ENCODE measurements at regions not wholly inside any gene's neighbourhood (a gene's known extent, or its start where the extent isn't known, plus 50 kb on each side); places are given as distances from the start of the nearest gene placed in this dataset.

GRCh38 chr3:30384546-30385072 lies 221.8 kb upstream of the TGFBR2 start:
- TF ChIP-seq CSRNP3 (CRISPR knock-in tag; IDR thresholded peaks at IDR 0.05) (no peak), ZNF70 (CRISPR knock-in tag; IDR thresholded peaks at IDR 0.05) (no peak), RARB (CRISPR knock-in tag; IDR thresholded peaks at IDR 0.05) (no peak), GLIS3 (CRISPR knock-in tag; IDR thresholded peaks at IDR 0.05) (no peak), TOX (CRISPR knock-in tag; IDR thresholded peaks at IDR 0.05; ENCODE audit: borderline replicate concordance) (no peak), ESRRG (CRISPR knock-in tag; IDR thresholded peaks at IDR 0.05) (no peak), ZNF8 (CRISPR knock-in tag; IDR thresholded peaks at IDR 0.05) (no peak)
- no peak for ATAC-seq

- ATAC-seq, result no peak
- TF ChIP-seq TCF4 (CRISPR knock-in tag; IDR thresholded peaks at IDR 0.05; ENCODE audit: borderline replicate concordance) (no peak), CSDC2 (CRISPR knock-in tag; IDR thresholded peaks at IDR 0.05) (no peak), GLIS3 (CRISPR knock-in tag; IDR thresholded peaks at IDR 0.05) (no peak), ZNF565 (CRISPR knock-in tag; conservative IDR thresholded peaks at IDR 0.05; ENCODE audit: low read depth) (no peak), ZNF8 (CRISPR knock-in tag; IDR thresholded peaks at IDR 0.05) (no peak), POU6F1 (CRISPR knock-in tag; IDR thresholded peaks at IDR 0.05; ENCODE audit: borderline replicate concordance, low read depth) (no peak), RARB (CRISPR knock-in tag; IDR thresholded peaks at IDR 0.05) (no peak), ISL1 (CRISPR knock-in tag; IDR thresholded peaks at IDR 0.05) (no peak), BACH2 (CRISPR knock-in tag; IDR thresholded peaks at IDR 0.05; ENCODE audit: borderline replicate concordance) (no peak), ZC3H10 (CRISPR knock-in tag; IDR thresholded peaks at IDR 0.05) (no peak), ZFP30 (CRISPR knock-in tag; IDR thresholded peaks at IDR 0.05) (no peak), PPARA (CRISPR knock-in tag; IDR thresholded peaks at IDR 0.05; ENCODE audit: borderline replicate concordance) (no peak), SNAI2 (CRISPR knock-in tag; IDR thresholded peaks at IDR 0.05) (no peak)
These were observed 213.3 kb upstream of the TGFBR2 start for GRCh38 chr3:30393079-30393478.

- no peak for TF ChIP-seq PATZ1 (CRISPR knock-in tag; IDR thresholded peaks at IDR 0.05; ENCODE audit: borderline replicate concordance)
- no peak for TF ChIP-seq ZFP30 (CRISPR knock-in tag; IDR thresholded peaks at IDR 0.05)
- TF ChIP-seq TSHZ2 (CRISPR knock-in tag; IDR thresholded peaks at IDR 0.05), result no peak
- no peak for TF ChIP-seq CSRNP3 (CRISPR knock-in tag; IDR thresholded peaks at IDR 0.05)
- no peak for TF ChIP-seq ZFP3 (CRISPR knock-in tag; IDR thresholded peaks at IDR 0.05)
- TF ChIP-seq ARNTL (CRISPR knock-in tag; IDR thresholded peaks at IDR 0.05; ENCODE audit: borderline replicate concordance, low read depth), result no peak
- no peak for TF ChIP-seq OSR1 (CRISPR knock-in tag; IDR thresholded peaks at IDR 0.05)
- no peak for TF ChIP-seq SNAI2 (CRISPR knock-in tag; IDR thresholded peaks at IDR 0.05)
- TF ChIP-seq CREB5 (CRISPR knock-in tag; IDR thresholded peaks at IDR 0.05; ENCODE audit: low read depth), result no peak
- TF ChIP-seq ZC3H10 (CRISPR knock-in tag; IDR thresholded peaks at IDR 0.05), result no peak
These were observed 209.4 kb upstream of the TGFBR2 start for GRCh38 chr3:30397030-30397429.

More at GRCh38 chr3:30397030-30397429, 209.4 kb upstream of the TGFBR2 start:
- ATAC-seq, result no peak

Measured in SK-N-SH treated with all-trans-retinoic acid at 6 μM for 48 hours (cell line).